CD4-positive, alpha-beta memory T cell (primary cell): ENCODE measurements at regions not wholly inside any gene's neighbourhood (a gene's known extent, or its start where the extent isn't known, plus 50 kb on each side); places are given as distances from the start of the nearest gene placed in this dataset.
"Not testable (repeated sequence)": the region's sequence is repeated elsewhere in the genome, so short reads cannot be mapped to it uniquely, and the experiment has no call there.

ENCODE experiments used
- CTCF ChIA-PET: fragments of 350-600 bp; sonication (Branson Sonifier 250); formaldehyde crosslinking; loops from one replicate; lab custom pipeline; 2021; ENCODE audit warnings: inconsistent platforms; ENCODE audit not compliant: partially characterized antibody; lab: Charles Lee
- POLR2A ChIA-PET: fragments of 350-600 bp; sonication (Branson Sonifier 250); formaldehyde crosslinking; loops from one replicate; lab custom pipeline; 2021; ENCODE audit not compliant: partially characterized antibody; lab: Charles Lee
- DNase-seq, 5 donors: peaks; one replicate each; pipeline versions ENCODE4 v3.0.0 to v3.0.0-alpha.2; 2020 to 2022; ENCODE audit warnings: mixed read lengths in 1 of 5
- H3K27ac ChIP-seq: one replicate; pipeline ENCODE4 v1.7.0; 2013; ENCODE audit warnings: low read depth, low read length
- H3K27me3 ChIP-seq: 2 replicates; pipeline ENCODE4 v1.7.0; 2013; ENCODE audit warnings: mild to moderate bottlenecking, low read length, moderate library complexity; ENCODE audit not compliant: insufficient read depth
- H3K36me3 ChIP-seq: 2 replicates; pipeline ENCODE4 v1.7.0; 2013; ENCODE audit warnings: mild to moderate bottlenecking, low read length, moderate library complexity; ENCODE audit not compliant: insufficient read depth
- H3K4me1 ChIP-seq: 2 replicates; pipeline ENCODE4 v1.7.0; 2013; ENCODE audit warnings: mild to moderate bottlenecking, low read length, moderate library complexity; ENCODE audit not compliant: insufficient read depth
- H3K4me3 ChIP-seq, 2 donors: one replicate each; pipeline ENCODE4 v1.7.0; 2013; ENCODE audit warnings: low read length in 2 of 2, mild to moderate bottlenecking in 1 of 2
- H3K9me3 ChIP-seq, 2 donors: one replicate each; pipeline ENCODE4 v1.7.0; 2013; ENCODE audit warnings: low read length in 2 of 2, control low read depth in 1 of 2; ENCODE audit not compliant: control insufficient read depth in 1 of 2
- H3K27ac Mint-ChIP-seq, 7 donors: one replicate each; pipeline ENCODE4 v1.8.0; 2020 to 2021; ENCODE audit warnings: mixed read lengths in 7 of 7, mild to moderate bottlenecking in 6 of 7, inconsistent platforms in 3 of 7, moderate library complexity in 3 of 7
- H3K27me3 Mint-ChIP-seq, 2 donors: one replicate each; pipeline ENCODE4 v1.8.0; 2020 to 2021; ENCODE audit warnings: mixed read lengths in 2 of 2
- H3K36me3 Mint-ChIP-seq, 2 donors: one replicate each; pipeline ENCODE4 v1.8.0; 2020 to 2021; ENCODE audit warnings: mixed read lengths in 2 of 2, inconsistent platforms in 1 of 2, mild to moderate bottlenecking in 1 of 2
- H3K4me1 Mint-ChIP-seq, 4 donors: one replicate each; pipeline ENCODE4 v1.8.0; 2020 to 2021; ENCODE audit warnings: mixed read lengths in 4 of 4, mild to moderate bottlenecking in 1 of 4
- H3K4me3 Mint-ChIP-seq, 8 donors: one replicate each; pipeline ENCODE4 v1.8.0; 2020 to 2021; ENCODE audit warnings: mixed read lengths in 8 of 8, mild to moderate bottlenecking in 7 of 8, moderate library complexity in 6 of 8, inconsistent platforms in 3 of 8
- H3K9me3 Mint-ChIP-seq, 8 donors: one replicate each; pipeline ENCODE4 v1.8.0; 2020 to 2021; ENCODE audit warnings: mixed read lengths in 8 of 8, mild to moderate bottlenecking in 5 of 8, inconsistent platforms in 3 of 8, moderate library complexity in 1 of 8
- intact Hi-C: fragments of 100-400 bp; cut with micrococcal nuclease; formaldehyde crosslinking; loops from one replicate; pipeline ENCODE4 v1.15.1; 2023

DNA sequence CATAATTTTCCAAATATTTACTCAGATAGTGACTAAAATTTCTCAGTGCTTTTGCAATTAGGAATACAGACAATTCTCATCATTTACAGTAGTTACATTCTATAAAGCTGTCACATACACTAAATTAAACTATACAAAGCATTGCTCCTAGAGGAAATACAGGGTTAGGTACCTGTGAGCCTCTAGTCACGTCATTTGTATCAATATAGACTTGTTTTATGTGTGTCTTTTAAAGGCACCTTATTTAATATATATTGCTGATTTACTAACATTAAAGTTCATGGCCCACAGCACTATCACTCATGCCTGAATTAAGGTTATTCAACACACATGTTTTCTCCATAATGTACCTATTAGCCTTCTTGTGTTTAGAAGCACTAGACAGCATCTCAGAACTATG, 78.7 kb downstream of the PABPC4L start:
- H3K27me3 ChIP-seq: no peaks in the 10 kb centered on the region
- peaks cover 0 to 5% of the 10 kb centered on the region in 2 donors for H3K9me3 ChIP-seq
- no peak overlapping the region for H3K27ac ChIP-seq
- no peaks in the 10 kb centered on the region for H3K36me3 ChIP-seq
- ChIA-PET POLR2A (no interaction called here), CTCF (no interaction called here)
- no peaks in the 10 kb centered on the region for H3K4me1 Mint-ChIP-seq
- no peaks in the 10 kb centered on the region for H3K36me3 Mint-ChIP-seq
- intact Hi-C loops: no loop called here
- no peak overlapping the region for H3K4me3 Mint-ChIP-seq
- no peak for DNase-seq
- no peak overlapping the region for H3K4me3 ChIP-seq
- peaks cover 0 to 17% (median 5%) of the 10 kb centered on the region in 8 donors for H3K9me3 Mint-ChIP-seq
- no peaks in the 10 kb centered on the region for H3K27me3 Mint-ChIP-seq
- H3K27ac Mint-ChIP-seq: no peak overlapping the region
- H3K4me1 ChIP-seq: no peaks in the 10 kb centered on the region

DNA sequence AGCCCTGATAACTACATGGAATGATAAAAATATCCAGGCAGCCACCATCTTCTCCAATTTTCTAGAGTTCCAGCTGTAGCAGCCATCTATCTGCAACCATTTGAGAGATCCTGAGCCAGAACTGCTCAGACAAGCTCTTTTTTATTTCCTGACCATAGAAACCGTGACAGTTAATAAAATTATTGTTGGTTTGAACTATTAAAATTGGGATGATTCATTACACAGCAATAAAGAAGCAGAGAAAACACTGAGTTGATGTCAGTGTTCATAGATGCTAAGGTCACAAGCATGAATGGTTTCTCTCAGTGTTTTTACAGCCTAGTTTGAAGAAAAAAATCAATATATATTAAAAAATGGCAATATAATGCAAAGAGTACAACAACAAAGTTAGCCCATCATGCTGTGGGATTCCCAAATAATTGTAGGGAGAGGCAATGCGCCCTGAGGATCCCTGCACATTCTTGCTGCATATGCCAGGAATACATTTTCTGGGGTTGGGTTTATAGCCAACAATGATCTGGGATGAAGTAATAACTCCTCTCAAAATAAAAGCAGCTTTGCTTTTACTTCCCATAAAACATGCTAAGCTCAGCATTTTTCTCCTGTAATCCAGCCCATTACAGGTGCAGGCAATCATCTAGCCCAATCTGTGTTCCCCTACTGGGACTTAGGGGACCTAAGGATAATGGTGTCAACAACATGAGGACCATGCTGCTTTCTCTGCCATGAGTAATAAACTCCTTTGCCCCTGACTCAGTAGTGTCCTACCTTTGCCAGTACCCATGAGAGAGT, 84.0 kb downstream of the PABPC4L start:
- ChIA-PET POLR2A (no interaction called here), CTCF (no interaction called here)
- no peaks in the 10 kb centered on the region for H3K4me1 ChIP-seq
- no peak overlapping the region for H3K4me3 Mint-ChIP-seq
- H3K9me3 ChIP-seq: no peaks in the 10 kb centered on the region
- intact Hi-C loops: no loop called here
- no peak overlapping the region for H3K4me3 ChIP-seq
- DNase-seq: no peak
- no peaks in the 10 kb centered on the region for H3K36me3 Mint-ChIP-seq
- H3K27ac Mint-ChIP-seq: no peak overlapping the region
- peaks cover 0 to 12% (median 7%) of the 10 kb centered on the region in 8 donors for H3K9me3 Mint-ChIP-seq
- H3K27me3 ChIP-seq: no peaks in the 10 kb centered on the region
- H3K36me3 ChIP-seq: no peaks in the 10 kb centered on the region
- no peaks in the 10 kb centered on the region for H3K4me1 Mint-ChIP-seq
- H3K27ac ChIP-seq: no peak overlapping the region
- no peaks in the 10 kb centered on the region for H3K27me3 Mint-ChIP-seq

DNA sequence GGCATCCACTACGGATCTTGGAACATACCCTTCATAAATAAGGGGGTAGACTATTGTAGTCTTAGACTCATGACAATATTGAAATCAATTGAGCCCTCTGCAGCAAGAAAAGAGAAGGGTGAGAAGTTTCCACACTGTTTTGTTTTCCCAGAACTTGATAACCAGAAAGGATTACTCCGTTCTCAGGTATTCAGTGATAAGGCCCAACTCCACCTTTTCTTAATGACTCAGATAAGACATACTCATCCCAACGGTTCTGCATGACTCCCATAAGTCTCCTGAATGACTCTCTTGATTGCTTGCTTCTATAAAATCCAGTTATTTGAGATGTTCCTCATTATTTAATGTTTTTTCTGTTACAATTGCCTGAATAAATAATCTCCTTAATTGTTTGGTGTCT, 111.7 kb downstream of the PABPC4L start:
- intact Hi-C loops: no loop called here
- H3K4me3 Mint-ChIP-seq: no peak overlapping the region
- CTCF ChIA-PET: no interaction called here

GRCh38 chr4:134085496-134085895, 116.1 kb downstream of the PABPC4L start:
- CTCF ChIA-PET: no interaction called here
- peaks cover 0 to 7% (median 4%) of the 10 kb centered on the region in 8 donors for H3K9me3 Mint-ChIP-seq

More for the DNA sequence above, 111.7 kb downstream of the PABPC4L start:
- H3K27ac Mint-ChIP-seq: no peak overlapping the region
- Histone ChIP-seq H3K36me3 (no peaks in the 10 kb centered on the region), H3K4me3 (no peak overlapping the region), H3K27me3 (no peaks in the 10 kb centered on the region), H3K27ac (no peak overlapping the region), H3K4me1 (no peaks in the 10 kb centered on the region), H3K9me3 (no peaks in the 10 kb centered on the region)
- no peaks in the 10 kb centered on the region for H3K4me1 Mint-ChIP-seq
- peaks cover 0 to 10% (median 4%) of the 10 kb centered on the region in 8 donors for H3K9me3 Mint-ChIP-seq
- DNase-seq: no peak
- no peaks in the 10 kb centered on the region for H3K27me3 Mint-ChIP-seq
- POLR2A ChIA-PET: no interaction called here
- H3K36me3 Mint-ChIP-seq: no peaks in the 10 kb centered on the region

GRCh38 chr4:134079085-134079484, 122.5 kb downstream of the PABPC4L start:
- H3K36me3 Mint-ChIP-seq, CTCF ChIA-PET, H3K4me3 ChIP-seq, H3K36me3 ChIP-seq, POLR2A ChIA-PET, H3K27me3 ChIP-seq, H3K4me1 Mint-ChIP-seq, H3K27ac Mint-ChIP-seq, H3K4me3 Mint-ChIP-seq, H3K9me3 ChIP-seq, H3K27ac ChIP-seq, intact Hi-C loops, DNase-seq, H3K27me3 Mint-ChIP-seq, H3K4me1 ChIP-seq: not testable (repeated sequence)
- H3K9me3 Mint-ChIP-seq: peaks cover 2 to 14% (median 9%) of the 10 kb centered on the region in 8 donors

More at GRCh38 chr4:134085496-134085895, 116.1 kb downstream of the PABPC4L start:
- Histone ChIP-seq H3K9me3 (no peaks in the 10 kb centered on the region), H3K27ac (no peak overlapping the region), H3K27me3 (no peaks in the 10 kb centered on the region), H3K36me3 (no peaks in the 10 kb centered on the region), H3K4me1 (no peaks in the 10 kb centered on the region), H3K4me3 (no peak overlapping the region)
- intact Hi-C loops: no loop called here
- Mint-ChIP-seq H3K27ac (no peak overlapping the region), H3K27me3 (no peaks in the 10 kb centered on the region), H3K4me3 (no peak overlapping the region), H3K4me1 (no peaks in the 10 kb centered on the region), H3K36me3 (no peaks in the 10 kb centered on the region)
- POLR2A ChIA-PET: no interaction called here
- no peak for DNase-seq

GRCh38 chr4:134078230-134078914, 123.2 kb downstream of the PABPC4L start:
- no peak overlapping the region for H3K27ac Mint-ChIP-seq
- POLR2A ChIA-PET: no interaction called here
- no peak for DNase-seq
- no peaks in the 10 kb centered on the region for H3K9me3 ChIP-seq
- H3K9me3 Mint-ChIP-seq: peaks cover 3 to 15% (median 9%) of the 10 kb centered on the region in 8 donors
- no peak overlapping the region for H3K27ac ChIP-seq
- H3K36me3 ChIP-seq: no peaks in the 10 kb centered on the region
- H3K4me1 ChIP-seq: no peaks in the 10 kb centered on the region
- peaks cover 0 to 3% of the 10 kb centered on the region in 2 donors for H3K36me3 Mint-ChIP-seq
- H3K4me3 Mint-ChIP-seq: no peak overlapping the region
- no peaks in the 10 kb centered on the region for H3K27me3 ChIP-seq
- intact Hi-C loops: no loop called here
- H3K4me1 Mint-ChIP-seq: no peaks in the 10 kb centered on the region
- CTCF ChIA-PET: no interaction called here
- no peaks in the 10 kb centered on the region for H3K27me3 Mint-ChIP-seq
- no peak overlapping the region for H3K4me3 ChIP-seq

GRCh38 chr4:134073711-134074110, 127.9 kb downstream of the PABPC4L start:
- Histone ChIP-seq H3K27ac (no peak overlapping the region), H3K9me3 (peaks cover 0 to 7% of the 10 kb centered on the region in 2 donors), H3K27me3 (no peaks in the 10 kb centered on the region), H3K36me3 (no peaks in the 10 kb centered on the region), H3K4me3 (no peak overlapping the region), H3K4me1 (no peaks in the 10 kb centered on the region)
- CTCF ChIA-PET: no interaction called here
- no peaks in the 10 kb centered on the region for H3K27me3 Mint-ChIP-seq
- POLR2A ChIA-PET: no interaction called here
- H3K4me3 Mint-ChIP-seq: no peak overlapping the region
- DNase-seq: no peak
- H3K36me3 Mint-ChIP-seq: peaks cover 0 to 3% of the 10 kb centered on the region in 2 donors
- no peaks in the 10 kb centered on the region for H3K4me1 Mint-ChIP-seq
- intact Hi-C loops: no loop called here
- H3K9me3 Mint-ChIP-seq: peaks cover 5 to 16% (median 9%) of the 10 kb centered on the region in 8 donors
- H3K27ac Mint-ChIP-seq: no peak overlapping the region
